ENCODE measurements at regions not wholly inside any gene's neighbourhood (a gene's known extent, or its start where the extent isn't known, plus 50 kb on each side); places are given as distances from the start of the nearest gene placed in this dataset.

DNA sequence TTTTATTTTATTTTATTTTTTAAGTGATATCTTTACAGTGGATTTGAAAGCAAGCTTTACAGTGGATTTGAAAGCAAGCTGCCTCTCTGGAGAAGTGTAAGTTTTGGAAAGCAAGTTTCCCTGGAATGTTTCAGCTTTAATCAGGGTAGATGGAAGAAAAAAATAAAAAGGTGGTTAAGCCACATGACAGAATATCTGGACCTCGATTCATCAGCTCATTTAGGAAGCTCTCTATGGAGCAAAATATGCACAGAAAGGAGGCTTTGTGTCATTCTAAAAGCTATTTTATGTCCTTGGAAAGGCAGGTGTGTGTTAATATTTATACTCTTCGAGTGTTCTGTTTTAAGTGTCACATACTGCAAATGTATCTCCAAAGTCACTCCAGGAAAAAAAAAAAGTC, 409.2 kb upstream of the KLF4 start:
- Histone ChIP-seq H3K36me3 (ENCODE audit: control insufficient read depth in 2 of 2, extremely low read depth in 1 of 2, insufficient read depth in 2 of 2, low read length in 2 of 2) (no peaks in the 10 kb centered on the region), H3K4me2 (ENCODE audit: control insufficient read depth, extremely low read depth, insufficient read depth, low read depth, low read length) (no peak overlapping the region), H2AFZ (ENCODE audit: control insufficient read depth, low read length) (no peak overlapping the region), H3K27me3 (ENCODE audit: control insufficient read depth, extremely low read depth, insufficient read depth, low read length) (peaks cover 5% of the 10 kb centered on the region), H3K79me2 (ENCODE audit: control insufficient read depth, insufficient read depth, low read length) (no peaks in the 10 kb centered on the region), H4K20me1 (ENCODE audit: control insufficient read depth, extremely low read depth, insufficient read depth, low read length) (no peaks in the 10 kb centered on the region), H3K9ac (ENCODE audit: control insufficient read depth, extremely low read depth, insufficient read depth, low read length) (no peak overlapping the region), H3K4me1 (ENCODE audit: control insufficient read depth, extremely low read depth, insufficient read depth, low read length) (no peaks in the 10 kb centered on the region), H3K4me3 (ENCODE audit: control insufficient read depth in 2 of 3, extremely low read depth in 1 of 3, insufficient read depth in 2 of 3, low read depth in 1 of 3, low read length in 3 of 3) (no peak overlapping the region), H3K9me1 (ENCODE audit: control insufficient read depth, extremely low read depth, insufficient read depth, low read length) (no peaks in the 10 kb centered on the region), H3K9me3 (ENCODE audit: control insufficient read depth, low read depth, low read length) (no peaks in the 10 kb centered on the region), H3K27ac (ENCODE audit: control insufficient read depth, insufficient read depth, low read length) (no peak overlapping the region)
- TF ChIP-seq CTCF (optimal IDR thresholded peaks at IDR 0.05 in 1 of 3, IDR thresholded peaks at IDR 0.05 in 1 of 3, conservative IDR thresholded peaks at IDR 0.05 in 1 of 3; ENCODE audit: extremely low read depth in 1 of 3, insufficient read depth in 2 of 3, low read length in 3 of 3) = no peak
- TF ChIP-seq EZH2 (IDR thresholded peaks at IDR 0.05; ENCODE audit: low read length) = no peak
- dilution Hi-C loops (cut with MboI; ENCODE audit: extremely low pct_ligation_motif_present, low sequenced_read_pairs) = no loop called here
- FAIRE-seq (no peak), DNase-seq (ENCODE audit: low read depth, low spot score) (no peak)

GRCh38 chr9:107896544-107896943, 407.0 kb upstream of the KLF4 start:
- Histone ChIP-seq H3K4me3 (ENCODE audit: control insufficient read depth in 2 of 3, extremely low read depth in 1 of 3, insufficient read depth in 2 of 3, low read depth in 1 of 3, low read length in 3 of 3) (no peak overlapping the region), H3K27me3 (ENCODE audit: control insufficient read depth, extremely low read depth, insufficient read depth, low read length) (peaks cover 5% of the 10 kb centered on the region), H3K27ac (ENCODE audit: control insufficient read depth, insufficient read depth, low read length) (no peak overlapping the region), H2AFZ (ENCODE audit: control insufficient read depth, low read length) (no peak overlapping the region), H3K4me1 (ENCODE audit: control insufficient read depth, extremely low read depth, insufficient read depth, low read length) (no peaks in the 10 kb centered on the region), H3K9me1 (ENCODE audit: control insufficient read depth, extremely low read depth, insufficient read depth, low read length) (no peaks in the 10 kb centered on the region), H3K36me3 (ENCODE audit: control insufficient read depth in 2 of 2, extremely low read depth in 1 of 2, insufficient read depth in 2 of 2, low read length in 2 of 2) (no peaks in the 10 kb centered on the region), H3K79me2 (ENCODE audit: control insufficient read depth, insufficient read depth, low read length) (no peaks in the 10 kb centered on the region), H3K9ac (ENCODE audit: control insufficient read depth, extremely low read depth, insufficient read depth, low read length) (no peak overlapping the region), H4K20me1 (ENCODE audit: control insufficient read depth, extremely low read depth, insufficient read depth, low read length) (no peaks in the 10 kb centered on the region), H3K4me2 (ENCODE audit: control insufficient read depth, extremely low read depth, insufficient read depth, low read depth, low read length) (no peak overlapping the region), H3K9me3 (ENCODE audit: control insufficient read depth, low read depth, low read length) (no peaks in the 10 kb centered on the region)
- FAIRE-seq (no peak), DNase-seq (ENCODE audit: low read depth, low spot score) (no peak)
- dilution Hi-C loops (cut with MboI; ENCODE audit: extremely low pct_ligation_motif_present, low sequenced_read_pairs) = no loop called here
- TF ChIP-seq EZH2 (IDR thresholded peaks at IDR 0.05; ENCODE audit: low read length) = no peak
- no peak for TF ChIP-seq CTCF (optimal IDR thresholded peaks at IDR 0.05 in 1 of 3, IDR thresholded peaks at IDR 0.05 in 1 of 3, conservative IDR thresholded peaks at IDR 0.05 in 1 of 3; ENCODE audit: extremely low read depth in 1 of 3, insufficient read depth in 2 of 3, low read length in 3 of 3)

All from keratinocyte (primary cell).